OCI-LY1 (cell line): ENCODE measurements at regions not wholly inside any gene's neighbourhood (a gene's known extent, or its start where the extent isn't known, plus 50 kb on each side); places are given as distances from the start of the nearest gene placed in this dataset.

Experiments
- H2AFZ ChIP-seq: fragments of 200-600 bp; sonication (generic), shearing (Covaris generic); 2 replicates; pipeline ENCODE4 v1.6.0; 2014; ENCODE audit warnings: antibody characterized with exemption, mild to moderate bottlenecking, low read length
- H3F3A ChIP-seq: fragments of 200-600 bp; sonication (generic), shearing (Covaris generic); 2 replicates; pipeline ENCODE4 v1.6.0; 2014; ENCODE audit warnings: mild to moderate bottlenecking, antibody characterized with exemption, low read length, moderate library complexity; ENCODE audit not compliant: insufficient read depth
- H3K27ac ChIP-seq: fragments of 200-600 bp; sonication (generic); 2 replicates; pipeline ENCODE4 v1.5.1; 2014; ENCODE audit warnings: low read length, mixed run types, mild to moderate bottlenecking, low read depth; ENCODE audit not compliant: poor library complexity, severe bottlenecking
- H3K27me3 ChIP-seq: fragments of 200-600 bp; sonication (generic); 2 replicates; pipeline ENCODE4 v1.6.0; 2014; ENCODE audit warnings: antibody characterized with exemption, mild to moderate bottlenecking, low read length, moderate library complexity; ENCODE audit not compliant: insufficient read depth
- H3K36me3 ChIP-seq: fragments of 200-600 bp; sonication (generic); 2 replicates; pipeline ENCODE4 v1.6.1; 2014; ENCODE audit warnings: mild to moderate bottlenecking, antibody characterized with exemption, low read length, moderate library complexity, mixed read lengths; ENCODE audit not compliant: insufficient read depth
- H3K4me1 ChIP-seq: fragments of 200-600 bp; sonication (generic); 2 replicates; pipeline ENCODE4 v1.5.1; 2014; ENCODE audit warnings: mild to moderate bottlenecking, low read length, moderate library complexity; ENCODE audit not compliant: insufficient read depth, severe bottlenecking
- H3K4me2 ChIP-seq: fragments of 200-600 bp; sonication (generic), shearing (Covaris generic); 2 replicates; pipeline ENCODE4 v1.6.1; 2014; ENCODE audit warnings: low read length
- H3K4me3 ChIP-seq: fragments of 200-600 bp; sonication (generic); 2 replicates; pipeline ENCODE4 v1.5.1; 2014; ENCODE audit warnings: low read length, low read depth, mild to moderate bottlenecking, mixed read lengths; ENCODE audit not compliant: poor library complexity, severe bottlenecking
- H3K79me2 ChIP-seq: fragments of 200-600 bp; shearing (Covaris generic); 2 replicates; pipeline ENCODE4 v1.6.1; 2016; ENCODE audit warnings: mixed run types, low read length, mixed read lengths; ENCODE audit not compliant: insufficient read depth
- H3K9ac ChIP-seq: fragments of 200-600 bp; sonication (generic), shearing (Covaris generic); 2 replicates; pipeline ENCODE4 v1.6.1; 2014; ENCODE audit warnings: mild to moderate bottlenecking, low read length, mixed read lengths
- H3K9me2 ChIP-seq: fragments of 200-600 bp; sonication (generic), shearing (Covaris generic); 2 replicates; pipeline ENCODE4 v1.6.1; 2014; ENCODE audit warnings: low read depth, mild to moderate bottlenecking, low read length, mixed read lengths
- H3K9me3 ChIP-seq: fragments of 200-600 bp; shearing (Covaris generic); 2 replicates; pipeline ENCODE4 v1.6.1; 2014; ENCODE audit warnings: low read length, mixed read lengths
- H4K20me1 ChIP-seq: fragments of 200-600 bp; sonication (generic), shearing (Covaris generic); 2 replicates; pipeline ENCODE4 v1.6.0; 2016; ENCODE audit warnings: mild to moderate bottlenecking, low read length; ENCODE audit not compliant: insufficient read depth
- EZH2 ChIP-seq: fragments of 200-600 bp; sonication (generic), shearing (Covaris generic); IDR thresholded peaks from 2 replicates; pipeline ENCODE4 v1.8.0; 2017; ENCODE audit warnings: borderline replicate concordance, mixed run types, mild to moderate bottlenecking, antibody characterized with exemption, low read length, moderate library complexity, mixed read lengths
- TF ChIP-seq, protein P1 (sequence below): fragments of 200-600 bp; sonication (generic), shearing (Covaris generic); IDR thresholded peaks from 2 replicates; pipeline ENCODE4 v1.5.1; 2017; ENCODE audit warnings: mild to moderate bottlenecking, antibody characterized with exemption, low read length, moderate library complexity, mixed read lengths

DNA sequence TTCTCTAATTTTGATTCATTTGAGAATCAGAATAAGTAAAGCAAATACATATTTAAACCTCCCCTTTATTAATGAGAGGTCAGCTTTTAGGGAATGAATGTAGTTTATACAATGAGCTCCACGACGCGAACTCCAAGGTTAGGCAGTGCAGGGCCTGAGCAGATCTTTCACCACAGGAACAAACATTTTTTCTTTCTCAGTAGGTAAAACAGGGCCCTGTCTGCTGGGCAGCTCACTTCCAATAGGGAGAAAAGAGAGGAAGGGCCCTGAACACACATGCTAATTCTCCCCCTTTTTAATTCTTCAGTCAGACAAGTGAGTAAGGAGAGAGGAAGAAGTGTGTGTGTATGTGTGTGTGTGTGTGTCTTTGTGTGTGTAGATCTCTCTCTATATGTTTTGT, 682.4 kb upstream of the TMEFF2 start:
- H3K4me3 ChIP-seq = no peak overlapping the region
- H3K9me3 ChIP-seq = no peaks in the 10 kb centered on the region
- no peaks in the 10 kb centered on the region for H3K4me1 ChIP-seq
- no peak overlapping the region for H3K9ac ChIP-seq
- H3K9me2 ChIP-seq = no peaks in the 10 kb centered on the region
- no peak for TF ChIP-seq EZH2
- TF ChIP-seq, protein P1, sequence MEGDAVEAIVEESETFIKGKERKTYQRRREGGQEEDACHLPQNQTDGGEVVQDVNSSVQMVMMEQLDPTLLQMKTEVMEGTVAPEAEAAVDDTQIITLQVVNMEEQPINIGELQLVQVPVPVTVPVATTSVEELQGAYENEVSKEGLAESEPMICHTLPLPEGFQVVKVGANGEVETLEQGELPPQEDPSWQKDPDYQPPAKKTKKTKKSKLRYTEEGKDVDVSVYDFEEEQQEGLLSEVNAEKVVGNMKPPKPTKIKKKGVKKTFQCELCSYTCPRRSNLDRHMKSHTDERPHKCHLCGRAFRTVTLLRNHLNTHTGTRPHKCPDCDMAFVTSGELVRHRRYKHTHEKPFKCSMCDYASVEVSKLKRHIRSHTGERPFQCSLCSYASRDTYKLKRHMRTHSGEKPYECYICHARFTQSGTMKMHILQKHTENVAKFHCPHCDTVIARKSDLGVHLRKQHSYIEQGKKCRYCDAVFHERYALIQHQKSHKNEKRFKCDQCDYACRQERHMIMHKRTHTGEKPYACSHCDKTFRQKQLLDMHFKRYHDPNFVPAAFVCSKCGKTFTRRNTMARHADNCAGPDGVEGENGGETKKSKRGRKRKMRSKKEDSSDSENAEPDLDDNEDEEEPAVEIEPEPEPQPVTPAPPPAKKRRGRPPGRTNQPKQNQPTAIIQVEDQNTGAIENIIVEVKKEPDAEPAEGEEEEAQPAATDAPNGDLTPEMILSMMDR = no peak
- H3K27ac ChIP-seq = no peak overlapping the region
- H3F3A ChIP-seq = no peaks in the 10 kb centered on the region
- no peak overlapping the region for H2AFZ ChIP-seq
- no peaks in the 10 kb centered on the region for H3K79me2 ChIP-seq
- H3K27me3 ChIP-seq = no peaks in the 10 kb centered on the region
- no peaks in the 10 kb centered on the region for H4K20me1 ChIP-seq
- no peak overlapping the region for H3K4me2 ChIP-seq
- no peaks in the 10 kb centered on the region for H3K36me3 ChIP-seq

DNA sequence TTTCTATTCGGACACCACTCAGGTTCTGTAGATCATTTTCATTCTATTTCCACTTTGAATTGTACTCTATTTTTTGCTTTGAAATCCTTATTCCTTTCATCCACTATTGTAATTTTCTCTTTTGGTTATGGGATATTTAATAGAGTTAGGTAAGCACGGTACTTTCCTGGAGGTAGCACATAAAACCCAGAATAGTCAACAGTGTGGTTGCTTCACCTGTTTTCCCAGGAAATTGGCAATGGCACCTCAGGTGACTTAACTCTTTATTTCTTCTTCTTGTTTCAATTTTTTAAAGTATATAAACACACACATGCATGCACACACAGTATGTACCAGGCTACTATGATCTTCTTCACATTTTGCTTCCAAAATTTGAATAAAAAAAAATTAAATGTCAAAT, 682.0 kb upstream of the TMEFF2 start:
- no peaks in the 10 kb centered on the region for H4K20me1 ChIP-seq
- H3K9me3 ChIP-seq = no peaks in the 10 kb centered on the region
- H3K4me2 ChIP-seq = no peak overlapping the region
- no peaks in the 10 kb centered on the region for H3K27me3 ChIP-seq
- no peaks in the 10 kb centered on the region for H3K36me3 ChIP-seq
- H3K9ac ChIP-seq = no peak overlapping the region
- H3K4me3 ChIP-seq = no peak overlapping the region
- H3K27ac ChIP-seq = no peak overlapping the region
- TF ChIP-seq, protein P1 = no peak
- no peak for TF ChIP-seq EZH2
- H3K4me1 ChIP-seq = no peaks in the 10 kb centered on the region
- H3K9me2 ChIP-seq = no peaks in the 10 kb centered on the region
- no peak overlapping the region for H2AFZ ChIP-seq
- no peaks in the 10 kb centered on the region for H3K79me2 ChIP-seq
- H3F3A ChIP-seq = no peaks in the 10 kb centered on the region

DNA sequence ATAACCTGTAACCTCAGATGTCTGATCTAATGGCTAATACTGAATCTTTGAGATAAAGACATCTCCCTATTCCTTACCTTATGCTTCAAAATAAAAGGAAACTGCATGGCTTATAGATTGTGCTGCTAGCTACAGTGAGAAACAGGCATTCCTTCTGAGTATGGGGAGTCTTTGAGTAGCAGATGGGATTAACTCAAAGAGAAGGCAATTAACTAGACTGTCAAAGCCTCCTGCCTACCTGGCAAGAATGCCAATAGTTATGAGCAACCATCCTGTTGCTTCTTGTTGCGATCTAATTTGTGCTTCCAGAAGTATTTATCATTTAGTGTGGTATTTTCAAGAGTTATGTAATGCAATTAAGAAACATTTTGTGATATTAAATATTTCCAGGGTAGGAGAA, 660.0 kb upstream of the TMEFF2 start:
- no peaks in the 10 kb centered on the region for H3F3A ChIP-seq
- H3K4me2 ChIP-seq = no peak overlapping the region
- no peak overlapping the region for H3K27ac ChIP-seq
- no peak overlapping the region for H2AFZ ChIP-seq
- no peaks in the 10 kb centered on the region for H3K9me3 ChIP-seq
- H3K4me3 ChIP-seq = no peak overlapping the region
- H3K9me2 ChIP-seq = no peaks in the 10 kb centered on the region
- TF ChIP-seq, protein P1 = no peak
- no peak for TF ChIP-seq EZH2
- no peak overlapping the region for H3K9ac ChIP-seq
- H4K20me1 ChIP-seq = no peaks in the 10 kb centered on the region
- no peaks in the 10 kb centered on the region for H3K27me3 ChIP-seq
- no peaks in the 10 kb centered on the region for H3K4me1 ChIP-seq
- no peaks in the 10 kb centered on the region for H3K36me3 ChIP-seq
- H3K79me2 ChIP-seq = no peaks in the 10 kb centered on the region
